Cardiac fibroblast (primary cell): ENCODE measurements at regions not wholly inside any gene's neighbourhood (a gene's known extent, or its start where the extent isn't known, plus 50 kb on each side); places are given as distances from the start of the nearest gene placed in this dataset.

Experiments
- DNase-seq, 2 donors: peaks; one replicate each; pipeline versions ENCODE4 v3.0.0 to v3.0.0-alpha.2; 2010; ENCODE audit warnings: low read depth in 2 of 2
- H3K4me3 ChIP-seq, 2 donors: replicated peaks in 1 of 2; 1 replicate in 1 of 2; 2 replicates in 1 of 2; pipeline ENCODE4 v1.5.1; 2011; ENCODE audit warnings: low read depth in 2 of 2, low read length in 2 of 2, mild to moderate bottlenecking in 2 of 2, moderate library complexity in 1 of 2
- TF ChIP-seq, protein P1 (sequence below): IDR thresholded peaks from one replicate; pipeline ENCODE4 v1.5.1; 2011; ENCODE audit warnings: low read depth, mild to moderate bottlenecking, low read length, inconsistent platforms

DNA sequence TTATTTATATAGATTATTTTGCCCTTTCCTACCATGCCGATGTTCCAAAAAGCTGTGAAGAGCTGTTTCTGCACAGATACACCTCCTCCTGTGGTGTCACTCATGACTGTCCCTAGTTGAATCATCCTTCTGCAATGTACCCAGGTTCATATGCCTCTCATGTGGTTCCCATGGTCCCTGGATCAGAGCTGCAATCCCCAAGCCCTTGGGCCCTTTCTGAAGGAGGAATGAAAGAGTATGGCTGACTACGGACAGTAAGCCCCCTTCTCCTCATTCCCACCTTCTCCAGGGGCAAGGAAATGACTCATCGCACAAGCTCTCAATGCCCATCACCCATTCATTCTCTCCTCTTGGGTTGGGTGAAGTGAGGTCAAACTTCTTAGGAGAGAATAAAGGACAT is 63.9 kb upstream of the ACVR1 start:
- no peak overlapping the region for H3K4me3 ChIP-seq
- no peak for DNase-seq
- TF ChIP-seq, protein P1, sequence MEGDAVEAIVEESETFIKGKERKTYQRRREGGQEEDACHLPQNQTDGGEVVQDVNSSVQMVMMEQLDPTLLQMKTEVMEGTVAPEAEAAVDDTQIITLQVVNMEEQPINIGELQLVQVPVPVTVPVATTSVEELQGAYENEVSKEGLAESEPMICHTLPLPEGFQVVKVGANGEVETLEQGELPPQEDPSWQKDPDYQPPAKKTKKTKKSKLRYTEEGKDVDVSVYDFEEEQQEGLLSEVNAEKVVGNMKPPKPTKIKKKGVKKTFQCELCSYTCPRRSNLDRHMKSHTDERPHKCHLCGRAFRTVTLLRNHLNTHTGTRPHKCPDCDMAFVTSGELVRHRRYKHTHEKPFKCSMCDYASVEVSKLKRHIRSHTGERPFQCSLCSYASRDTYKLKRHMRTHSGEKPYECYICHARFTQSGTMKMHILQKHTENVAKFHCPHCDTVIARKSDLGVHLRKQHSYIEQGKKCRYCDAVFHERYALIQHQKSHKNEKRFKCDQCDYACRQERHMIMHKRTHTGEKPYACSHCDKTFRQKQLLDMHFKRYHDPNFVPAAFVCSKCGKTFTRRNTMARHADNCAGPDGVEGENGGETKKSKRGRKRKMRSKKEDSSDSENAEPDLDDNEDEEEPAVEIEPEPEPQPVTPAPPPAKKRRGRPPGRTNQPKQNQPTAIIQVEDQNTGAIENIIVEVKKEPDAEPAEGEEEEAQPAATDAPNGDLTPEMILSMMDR: no peak

DNA sequence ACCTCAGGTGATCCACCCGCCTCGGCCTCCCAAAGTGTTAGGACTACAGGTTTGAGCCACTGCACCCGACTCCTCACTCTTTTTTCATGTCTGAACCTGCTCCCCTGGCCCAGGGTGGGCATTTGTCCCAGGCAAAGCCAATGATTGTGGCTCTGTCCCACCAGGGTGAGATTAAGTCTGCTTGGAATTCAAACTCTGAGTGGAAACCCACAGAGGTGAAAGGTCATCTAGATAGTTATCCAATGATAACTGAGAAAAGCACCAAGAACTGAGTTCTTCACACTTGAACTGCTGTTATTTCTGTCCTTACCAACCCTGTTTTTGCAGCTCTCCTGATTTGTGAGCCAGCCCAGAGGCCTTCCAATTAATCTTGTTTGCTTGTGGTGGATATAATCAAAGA is 62.4 kb upstream of the ACVR1 start:
- TF ChIP-seq, protein P1: no peak
- no peak for DNase-seq

DNA sequence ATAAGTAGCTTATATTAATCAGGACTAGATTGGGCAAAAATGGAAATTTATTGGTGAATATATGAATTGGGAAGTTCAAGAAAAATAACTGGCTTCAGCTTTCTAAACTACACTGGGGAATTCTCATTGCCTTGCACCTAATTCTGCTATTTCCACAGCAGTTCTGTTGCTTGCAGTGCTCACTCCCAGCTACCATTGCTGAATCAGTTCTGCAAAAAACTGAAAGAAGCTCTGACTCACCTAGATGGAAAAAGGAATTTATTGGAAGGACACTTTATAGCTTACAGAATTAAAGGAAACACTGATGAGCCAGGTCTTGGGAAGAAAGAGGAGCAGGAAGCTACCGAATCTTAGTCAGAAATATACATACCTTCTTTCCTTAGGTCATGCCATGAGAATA is 60.3 kb upstream of the ACVR1 start:
- no peak for DNase-seq
- H3K4me3 ChIP-seq: no peak overlapping the region
- TF ChIP-seq, protein P1: no peak

More for the DNA sequence above, 62.4 kb upstream of the ACVR1 start:
- H3K4me3 ChIP-seq: no peak overlapping the region

DNA sequence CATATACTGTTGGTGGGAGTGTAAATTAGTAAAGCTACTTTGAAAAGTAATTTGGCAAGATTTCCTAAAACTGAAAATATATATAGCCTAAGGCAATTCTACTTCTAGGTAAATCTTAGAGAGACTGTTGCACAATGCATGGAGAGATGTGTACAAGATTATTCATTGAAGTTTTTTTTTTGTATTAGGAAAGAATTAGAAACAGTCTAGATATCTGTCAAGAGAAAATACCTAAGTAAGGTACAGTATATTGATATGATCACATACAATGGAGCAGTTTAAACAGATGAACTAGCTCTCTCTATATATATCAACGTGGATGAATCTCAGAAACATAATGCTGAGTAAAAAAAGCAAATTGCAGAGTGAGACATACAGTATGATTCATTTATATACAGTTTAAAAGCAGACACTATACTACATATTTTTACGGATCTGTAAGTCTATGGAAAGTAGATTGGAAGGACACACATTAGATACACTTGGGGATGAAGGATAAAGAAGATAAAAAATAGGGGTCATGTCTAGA is 59.3 kb upstream of the ACVR1 start:
- TF ChIP-seq, protein P1: no peak

DNA sequence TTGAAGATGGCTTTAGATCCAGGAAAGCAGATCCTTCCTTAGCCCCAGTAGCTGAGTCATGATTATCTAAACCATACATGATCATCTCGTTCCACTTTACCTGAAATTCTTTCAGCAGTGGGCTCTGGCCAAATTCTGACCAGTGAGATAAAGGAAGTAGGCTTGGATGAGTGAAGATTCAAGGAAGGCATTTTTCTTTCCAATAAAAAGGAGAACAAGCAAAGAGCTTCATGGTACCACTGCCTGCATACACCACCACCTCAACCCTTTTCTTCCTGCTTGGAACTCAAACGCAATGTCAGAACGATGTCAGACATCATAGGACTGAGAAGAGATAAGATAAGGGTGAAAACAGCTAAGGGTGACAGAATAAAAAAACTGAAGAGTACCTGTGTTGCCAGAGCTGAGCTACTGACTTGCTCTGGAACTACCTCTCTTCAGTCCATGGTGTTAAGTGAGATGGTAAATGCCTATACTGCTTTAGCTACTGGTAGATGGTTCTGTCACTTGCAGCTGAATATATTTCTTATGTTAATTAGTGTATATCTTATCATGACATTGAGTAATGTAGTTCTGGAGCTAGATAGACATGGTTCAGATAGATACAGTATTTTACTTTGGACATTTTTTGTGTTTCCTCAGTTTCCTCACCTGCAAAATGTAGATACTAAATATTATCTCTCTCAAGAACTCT is 58.7 kb upstream of the ACVR1 start:
- DNase-seq: no peak
- TF ChIP-seq, protein P1: no peak
- no peak overlapping the region for H3K4me3 ChIP-seq

More for the DNA sequence above, 59.3 kb upstream of the ACVR1 start:
- DNase-seq: no peak
- H3K4me3 ChIP-seq: no peak overlapping the region

DNA sequence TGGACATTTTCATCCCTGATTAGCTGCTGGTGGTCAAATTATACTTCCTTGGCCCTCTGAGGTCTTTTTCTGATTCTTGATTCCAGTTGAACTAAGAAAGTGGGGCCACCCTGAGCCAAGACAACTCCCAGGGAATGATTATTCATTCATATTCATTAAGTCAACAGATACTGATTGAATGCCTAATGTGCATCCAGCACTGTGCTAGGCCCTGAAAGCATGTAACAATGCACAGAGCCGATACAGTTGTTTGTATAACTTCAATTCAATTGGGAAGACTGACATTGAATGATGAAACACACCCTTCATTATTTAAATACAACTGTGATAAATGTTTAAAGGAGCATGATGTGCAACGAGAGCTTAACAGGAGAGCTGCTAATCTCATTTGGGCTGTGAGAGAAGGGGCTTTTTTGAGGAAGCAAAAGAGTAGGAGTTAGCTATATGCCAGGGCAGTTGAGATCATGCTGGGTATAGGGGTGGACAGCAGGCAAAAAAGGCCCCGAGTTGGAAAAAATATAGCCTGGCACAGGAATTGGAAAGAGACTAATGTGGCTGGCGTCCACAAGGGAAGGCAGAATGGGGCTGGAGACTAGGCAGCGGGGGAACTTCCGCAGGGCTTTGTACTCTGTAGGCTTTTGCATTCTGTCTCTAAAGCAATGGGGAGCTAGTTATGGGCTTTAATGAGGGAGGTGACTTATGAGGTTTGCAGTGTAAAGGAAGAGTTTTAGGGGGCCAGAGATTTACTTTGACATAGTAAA is 57.2 kb upstream of the ACVR1 start:
- TF ChIP-seq, protein P1: no peak
- H3K4me3 ChIP-seq: no peak overlapping the region
- no peak for DNase-seq
